ENCODE measurements at regions not wholly inside any gene's neighbourhood (a gene's known extent, or its start where the extent isn't known, plus 50 kb on each side); places are given as distances from the start of the nearest gene placed in this dataset.

DNA sequence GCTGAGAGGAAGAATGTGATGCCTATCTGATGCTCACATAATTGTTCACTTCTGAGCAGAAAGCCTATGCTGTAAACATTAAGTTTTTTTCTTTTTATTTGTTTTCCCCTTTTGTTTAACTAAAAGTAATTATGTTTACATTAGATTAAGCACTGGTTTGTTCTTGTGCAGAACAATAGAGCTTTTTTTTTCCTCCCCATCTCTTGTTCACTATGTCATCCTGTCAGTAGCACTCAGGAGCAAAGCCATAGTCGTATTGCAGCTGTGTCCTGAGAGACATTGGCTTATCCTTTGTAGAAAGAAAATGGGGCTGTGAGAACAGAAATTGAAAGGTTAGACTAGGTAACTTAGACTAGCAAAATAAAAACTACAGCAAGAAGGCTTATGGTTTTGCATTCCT is 301.8 kb upstream of the RAG2 start:
- in situ Hi-C loops (cut with MboI) (loop anchor here (5.0 kb wide), 2 partner anchors 47 to 53 kb away; no protein-coding TSS in a partner anchor), intact Hi-C loops (cut with micrococcal nuclease; ENCODE audit: unreplicated experiment) (no loop called here)
- Histone ChIP-seq H3K27ac (ENCODE audit: control insufficient read depth, insufficient read depth) (no peak overlapping the region), H3K4me2 (ENCODE audit: control insufficient read depth, insufficient read depth) (no peak overlapping the region), H3K9ac (ENCODE audit: control insufficient read depth, insufficient read depth, low read length) (no peak overlapping the region), H3K27me3 (replicated peaks in 1 of 2; ENCODE audit: control insufficient read depth in 2 of 2, insufficient read depth in 2 of 2, low read length in 1 of 2) (no peaks in the 10 kb centered on the region), H2AFZ (ENCODE audit: control insufficient read depth, low read depth, low read length) (no peak overlapping the region), H4K20me1 (ENCODE audit: control insufficient read depth, insufficient read depth) (no peaks in the 10 kb centered on the region), H3K4me1 (ENCODE audit: control insufficient read depth, insufficient read depth, low read length) (no peaks in the 10 kb centered on the region), H3K36me3 (ENCODE audit: control insufficient read depth in 2 of 2, insufficient read depth in 2 of 2, low read length in 1 of 2) (no peaks in the 10 kb centered on the region), H3K79me2 (ENCODE audit: control insufficient read depth, insufficient read depth, low read length) (no peaks in the 10 kb centered on the region), H3K9me3 (replicated peaks; ENCODE audit: control insufficient read depth, insufficient read depth, low read length) (no peaks in the 10 kb centered on the region), H3K4me3 (no peak overlapping the region)
- FAIRE-seq (no peak), DNase-seq (ENCODE audit: low read depth, low spot score) (no peak), ATAC-seq (no peak)
- TF ChIP-seq SP1 (IDR thresholded peaks at IDR 0.05; ENCODE audit: low read depth, low read length) (no peak), SIX5 (IDR thresholded peaks at IDR 0.05; ENCODE audit: low read depth, low read length, severe bottlenecking) (no peak), REST (IDR thresholded peaks at IDR 0.05; ENCODE audit: low read depth, low read length) (no peak), BCLAF1 (IDR thresholded peaks at IDR 0.05) (no peak), POLR2AphosphoS2 (IDR thresholded peaks at IDR 0.05; ENCODE audit: low read depth, low read length) (no peak), ASH2L (IDR thresholded peaks at IDR 0.05; ENCODE audit: borderline replicate concordance, low read depth) (no peak)
- 0% methylated on average over 1 of the region's 1 CpG for whole genome bisulfite sequencing (ENCODE audit: insufficient coverage, insufficient replicate concordance, low lambda C conversion rate, missing lambda C conversion rate)
- ChIA-PET RAD21 (ENCODE audit: unreplicated experiment) (no interaction called here), CTCF (interaction anchor here (0.9 to 1.1 kb wide), 2 partner anchors 9 to 11 kb away, joined by 3 read pairs; no protein-coding TSS in a partner anchor), POLR2A (no interaction called here), SMC1A (ENCODE audit: uncharacterized antibody, unreplicated experiment) (no interaction called here)
- BruUV-seq (replicated peaks) = no TSS peak

Measured in GM12878 (cell line).